ENCODE measurements at regions not wholly inside any gene's neighbourhood (a gene's known extent, or its start where the extent isn't known, plus 50 kb on each side); places are given as distances from the start of the nearest gene placed in this dataset.

DNA sequence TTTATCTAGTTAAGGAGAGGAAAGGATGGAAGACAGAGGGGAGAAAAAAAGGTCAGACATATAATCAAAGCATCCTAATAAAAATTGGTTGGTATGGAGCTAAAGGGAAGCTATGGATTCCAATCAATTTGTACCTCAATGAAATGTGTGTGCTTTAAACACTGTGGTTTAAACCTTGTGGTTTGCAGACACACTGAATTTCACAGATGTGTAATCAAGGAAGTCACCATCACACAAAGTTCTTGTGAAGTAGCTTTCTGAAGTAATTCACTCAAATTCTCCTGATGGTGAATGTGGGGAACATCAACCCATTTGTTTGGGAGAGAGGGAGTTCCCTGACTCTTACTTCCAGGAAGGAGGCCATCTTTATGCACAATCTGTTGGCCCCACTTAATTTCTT lies 243.3 kb upstream of the KRR1 start:
- TF ChIP-seq GATA2 (IDR thresholded peaks at IDR 0.05; ENCODE audit: low read depth, low read length) (no peak), GATA3 (IDR thresholded peaks at IDR 0.05; ENCODE audit: low read depth, low read length) (no peak)

All from SH-SY5Y (cell line).